Sigmoid colon (tissue), 4 donors: ENCODE measurements at regions not wholly inside any gene's neighbourhood (a gene's known extent, or its start where the extent isn't known, plus 50 kb on each side); places are given as distances from the start of the nearest gene placed in this dataset.

Experiments
- POLR2A ChIP-seq, 2 donors: fragments of 450-650 bp; IDR thresholded peaks; one replicate each; pipeline ENCODE4 v1.6.1; 2016; ENCODE audit warnings: antibody characterized with exemption in 2 of 2, mild to moderate bottlenecking in 2 of 2, moderate library complexity in 2 of 2
- POLR2AphosphoS5 ChIP-seq, 4 donors: sonication (generic); formaldehyde crosslinking; IDR thresholded peaks; one replicate each; pipeline ENCODE4 v1.6.1; 2017; ENCODE audit warnings: antibody characterized with exemption in 4 of 4
- TF ChIP-seq, protein P1 (sequence below), 4 experiments: fragments of 450-650 bp in 3 of 4; fragments of 200-600 bp in 1 of 4; IDR thresholded peaks; one replicate each; pipeline ENCODE4 v1.5.1; 2016 to 2019; ENCODE audit warnings: antibody characterized with exemption in 4 of 4, mild to moderate bottlenecking in 3 of 4, moderate library complexity in 2 of 4

DNA sequence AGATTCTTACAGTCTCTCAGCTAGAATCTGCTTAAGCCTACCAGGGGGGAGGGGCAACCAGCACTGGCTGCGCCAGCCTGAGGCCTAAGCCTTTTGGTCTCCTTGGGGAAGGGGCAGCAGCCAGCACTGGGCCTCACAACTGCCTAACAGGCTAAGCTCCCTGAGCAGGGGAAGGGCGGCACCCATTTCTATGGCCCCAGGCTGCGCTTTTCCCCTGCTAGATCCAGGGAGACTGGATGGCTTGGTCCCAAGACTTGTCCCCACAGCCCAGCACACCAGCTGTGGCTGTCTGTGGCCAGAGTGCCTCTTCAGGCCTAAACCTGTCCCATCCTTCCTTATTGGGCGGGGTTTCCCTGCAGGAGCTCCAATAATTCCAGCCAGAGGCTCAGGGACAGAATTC, 1230.3 kb upstream of the CRIM1 start:
- TF ChIP-seq, protein P1, sequence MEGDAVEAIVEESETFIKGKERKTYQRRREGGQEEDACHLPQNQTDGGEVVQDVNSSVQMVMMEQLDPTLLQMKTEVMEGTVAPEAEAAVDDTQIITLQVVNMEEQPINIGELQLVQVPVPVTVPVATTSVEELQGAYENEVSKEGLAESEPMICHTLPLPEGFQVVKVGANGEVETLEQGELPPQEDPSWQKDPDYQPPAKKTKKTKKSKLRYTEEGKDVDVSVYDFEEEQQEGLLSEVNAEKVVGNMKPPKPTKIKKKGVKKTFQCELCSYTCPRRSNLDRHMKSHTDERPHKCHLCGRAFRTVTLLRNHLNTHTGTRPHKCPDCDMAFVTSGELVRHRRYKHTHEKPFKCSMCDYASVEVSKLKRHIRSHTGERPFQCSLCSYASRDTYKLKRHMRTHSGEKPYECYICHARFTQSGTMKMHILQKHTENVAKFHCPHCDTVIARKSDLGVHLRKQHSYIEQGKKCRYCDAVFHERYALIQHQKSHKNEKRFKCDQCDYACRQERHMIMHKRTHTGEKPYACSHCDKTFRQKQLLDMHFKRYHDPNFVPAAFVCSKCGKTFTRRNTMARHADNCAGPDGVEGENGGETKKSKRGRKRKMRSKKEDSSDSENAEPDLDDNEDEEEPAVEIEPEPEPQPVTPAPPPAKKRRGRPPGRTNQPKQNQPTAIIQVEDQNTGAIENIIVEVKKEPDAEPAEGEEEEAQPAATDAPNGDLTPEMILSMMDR (IDR thresholded peaks at IDR 0.05), result no peak
- no peak for TF ChIP-seq POLR2AphosphoS5 (IDR thresholded peaks at IDR 0.05)
- TF ChIP-seq POLR2A (IDR thresholded peaks at IDR 0.05), result no peak
